NB4 (cell line): ENCODE measurements at regions not wholly inside any gene's neighbourhood (a gene's known extent, or its start where the extent isn't known, plus 50 kb on each side); places are given as distances from the start of the nearest gene placed in this dataset.

Source experiments
- DNase-seq: peaks from one replicate; pipeline ENCODE4 v3.0.0; 2010; ENCODE audit warnings: low read depth
- H3K4me3 ChIP-seq: one replicate; pipeline ENCODE4 v1.5.1; 2011; ENCODE audit warnings: mild to moderate bottlenecking, low read depth, low read length, moderate library complexity
- CTCF ChIP-seq: IDR thresholded peaks from one replicate; pipeline ENCODE4 v1.5.1; 2012; ENCODE audit warnings: low read depth, low read length
- MAX ChIP-seq: IDR thresholded peaks from 2 replicates; pipeline ENCODE4 v1.6.1; 2011; ENCODE audit warnings: low read depth, low read length
- MYC ChIP-seq: IDR thresholded peaks from 2 replicates; pipeline ENCODE4 v1.6.1; 2011; ENCODE audit warnings: low read depth, low read length
- POLR2A ChIP-seq: IDR thresholded peaks from 2 replicates; pipeline ENCODE4 v1.6.1; 2011; ENCODE audit warnings: mild to moderate bottlenecking; ENCODE audit not compliant: insufficient read length; ENCODE audit errors: extremely low read depth

- H3K4me3 ChIP-seq: no peak overlapping the region
- DNase-seq: no peak
- TF ChIP-seq MYC: no peak
- TF ChIP-seq MAX: no peak
- no peak for TF ChIP-seq POLR2A
- TF ChIP-seq CTCF: no peak
Measured at GRCh38 chr1:232553809-232554208, 76.1 kb downstream of the SIPA1L2 start.

GRCh38 chr1:232553050-232553754 lies 76.7 kb downstream of the SIPA1L2 start:
- TF ChIP-seq MYC (no peak), POLR2A (no peak), MAX (no peak), CTCF (no peak)
- no peak overlapping the region for H3K4me3 ChIP-seq
- DNase-seq: no peak

- no peak overlapping the region for H3K4me3 ChIP-seq
- TF ChIP-seq CTCF: no peak
- TF ChIP-seq MAX: no peak
- no peak for TF ChIP-seq MYC
- TF ChIP-seq POLR2A: no peak
- DNase-seq: no peak
Measured at GRCh38 chr1:232551386-232551785, 78.5 kb downstream of the SIPA1L2 start.

- H3K4me3 ChIP-seq: no peak overlapping the region
- TF ChIP-seq POLR2A (no peak), CTCF (no peak)
- no peak for DNase-seq
Measured at GRCh38 chr1:232550007-232550406, 79.9 kb downstream of the SIPA1L2 start.

GRCh38 chr1:232548691-232549090 lies 81.2 kb downstream of the SIPA1L2 start:
- H3K4me3 ChIP-seq: no peak overlapping the region
- no peak for TF ChIP-seq MAX
- TF ChIP-seq POLR2A: no peak
- no peak for TF ChIP-seq MYC
- TF ChIP-seq CTCF: no peak
- no peak for DNase-seq

- TF ChIP-seq MAX: no peak
- TF ChIP-seq CTCF: no peak
- no peak for TF ChIP-seq MYC
- TF ChIP-seq POLR2A: no peak
- H3K4me3 ChIP-seq: no peak overlapping the region
- DNase-seq: no peak
Measured at GRCh38 chr1:232547938-232548484, 81.9 kb downstream of the SIPA1L2 start.
